Type B pancreatic cell (in vitro differentiated cells): ENCODE measurements at regions not wholly inside any gene's neighbourhood (a gene's known extent, or its start where the extent isn't known, plus 50 kb on each side); places are given as distances from the start of the nearest gene placed in this dataset.

ENCODE experiments used
- DNase-seq: peaks from one replicate; pipeline ENCODE4 v3.0.0; 2021; ENCODE audit warnings: mixed read lengths; ENCODE audit not compliant: unreplicated experiment; ENCODE audit errors: extremely low spot score
- H3K27ac Mint-ChIP-seq: 2 replicates; pipeline ENCODE4 v1.8.0; 2021; ENCODE audit warnings: mild to moderate bottlenecking, mixed read lengths
- H3K27me3 Mint-ChIP-seq: 2 replicates; pipeline ENCODE4 v1.8.0; 2021; ENCODE audit warnings: mixed read lengths
- H3K36me3 Mint-ChIP-seq: 2 replicates; pipeline ENCODE4 v1.8.0; 2021; ENCODE audit warnings: mixed read lengths
- H3K4me1 Mint-ChIP-seq: one replicate; pipeline ENCODE4 v1.8.0; 2021; ENCODE audit warnings: mixed read lengths; ENCODE audit not compliant: unreplicated experiment
- H3K4me3 Mint-ChIP-seq: 2 replicates; pipeline ENCODE4 v1.8.0; 2021; ENCODE audit warnings: mild to moderate bottlenecking, mixed read lengths
- H3K9me3 Mint-ChIP-seq: 2 replicates; pipeline ENCODE4 v1.8.0; 2021; ENCODE audit warnings: mixed read lengths
- TF ChIP-seq, protein P1 (sequence below): fragments of 200-600 bp; sonication (generic); conservative IDR thresholded peaks from 2 replicates; pipeline ENCODE4 v1.5.0; 2021; ENCODE audit warnings: antibody characterized with exemption, mild to moderate bottlenecking

DNA sequence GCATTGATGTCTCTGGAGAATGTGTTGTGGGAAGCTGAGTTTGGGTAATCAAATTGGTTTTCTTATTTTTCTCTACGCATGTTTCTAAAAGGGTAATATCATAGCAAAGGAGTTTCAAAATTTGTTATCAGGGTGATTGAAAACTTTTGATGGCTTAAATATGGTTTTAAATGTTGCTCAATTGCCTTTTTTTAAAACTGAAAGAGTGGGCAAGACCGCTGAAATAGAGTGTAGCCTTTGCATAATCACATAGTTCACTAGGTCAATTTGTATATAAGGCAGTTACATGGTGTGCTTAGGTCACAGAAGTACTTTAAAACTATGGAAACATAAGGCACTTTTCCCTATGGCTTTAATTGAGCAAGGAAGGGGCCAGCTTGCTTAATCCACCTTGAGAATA is 167.4 kb downstream of the SNAPC1 start:
- no peak overlapping the region for H3K4me3 Mint-ChIP-seq
- no peak overlapping the region for H3K27ac Mint-ChIP-seq
- no peaks in the 10 kb centered on the region for H3K36me3 Mint-ChIP-seq
- no peak for DNase-seq
- peaks cover 28% of the 10 kb centered on the region for H3K4me1 Mint-ChIP-seq
- TF ChIP-seq, protein P1, sequence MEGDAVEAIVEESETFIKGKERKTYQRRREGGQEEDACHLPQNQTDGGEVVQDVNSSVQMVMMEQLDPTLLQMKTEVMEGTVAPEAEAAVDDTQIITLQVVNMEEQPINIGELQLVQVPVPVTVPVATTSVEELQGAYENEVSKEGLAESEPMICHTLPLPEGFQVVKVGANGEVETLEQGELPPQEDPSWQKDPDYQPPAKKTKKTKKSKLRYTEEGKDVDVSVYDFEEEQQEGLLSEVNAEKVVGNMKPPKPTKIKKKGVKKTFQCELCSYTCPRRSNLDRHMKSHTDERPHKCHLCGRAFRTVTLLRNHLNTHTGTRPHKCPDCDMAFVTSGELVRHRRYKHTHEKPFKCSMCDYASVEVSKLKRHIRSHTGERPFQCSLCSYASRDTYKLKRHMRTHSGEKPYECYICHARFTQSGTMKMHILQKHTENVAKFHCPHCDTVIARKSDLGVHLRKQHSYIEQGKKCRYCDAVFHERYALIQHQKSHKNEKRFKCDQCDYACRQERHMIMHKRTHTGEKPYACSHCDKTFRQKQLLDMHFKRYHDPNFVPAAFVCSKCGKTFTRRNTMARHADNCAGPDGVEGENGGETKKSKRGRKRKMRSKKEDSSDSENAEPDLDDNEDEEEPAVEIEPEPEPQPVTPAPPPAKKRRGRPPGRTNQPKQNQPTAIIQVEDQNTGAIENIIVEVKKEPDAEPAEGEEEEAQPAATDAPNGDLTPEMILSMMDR = no peak
- H3K27me3 Mint-ChIP-seq = peaks cover 6% of the 10 kb centered on the region
- no peaks in the 10 kb centered on the region for H3K9me3 Mint-ChIP-seq

DNA sequence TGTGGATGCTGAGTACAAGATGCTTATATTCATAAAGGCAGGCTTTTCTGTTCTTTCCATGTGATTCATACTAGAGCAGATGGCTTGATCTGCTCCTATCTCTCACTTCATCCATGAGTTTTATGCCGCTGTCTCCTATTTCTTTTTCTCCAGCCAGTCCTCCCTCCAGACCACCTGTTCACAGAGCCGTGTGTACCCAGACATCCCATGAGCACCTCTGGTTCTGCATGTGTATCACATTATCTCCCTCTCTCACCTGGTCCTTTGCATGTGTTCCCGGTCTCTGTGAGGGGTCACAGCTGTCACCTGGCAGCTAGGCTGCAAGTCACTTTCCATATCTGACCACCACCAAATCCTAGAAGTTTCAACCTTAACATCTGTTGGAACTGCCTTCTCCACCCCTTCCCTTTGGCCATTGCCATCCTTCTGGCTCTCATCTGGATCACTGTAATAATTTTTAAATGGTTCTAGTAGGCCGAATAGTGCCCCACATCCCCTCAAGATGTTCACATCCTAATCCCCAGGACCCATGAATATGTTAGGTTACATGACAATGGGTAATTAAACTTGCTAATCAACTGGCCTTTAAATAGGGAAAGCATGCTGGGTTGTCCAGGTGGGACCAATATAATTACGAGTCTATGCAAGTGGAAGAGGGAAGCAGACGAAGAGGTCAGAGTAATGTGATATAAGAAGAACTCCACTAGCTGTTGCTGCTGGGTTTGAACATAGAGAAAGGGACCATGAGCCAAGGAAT is 168.1 kb downstream of the SNAPC1 start:
- H3K4me1 Mint-ChIP-seq = peaks cover 28% of the 10 kb centered on the region
- peaks cover 3% of the 10 kb centered on the region for H3K27me3 Mint-ChIP-seq
- H3K4me3 Mint-ChIP-seq = no peak overlapping the region
- no peaks in the 10 kb centered on the region for H3K36me3 Mint-ChIP-seq
- TF ChIP-seq, protein P1 = no peak
- H3K9me3 Mint-ChIP-seq = no peaks in the 10 kb centered on the region
- no peak for DNase-seq
- no peak overlapping the region for H3K27ac Mint-ChIP-seq

DNA sequence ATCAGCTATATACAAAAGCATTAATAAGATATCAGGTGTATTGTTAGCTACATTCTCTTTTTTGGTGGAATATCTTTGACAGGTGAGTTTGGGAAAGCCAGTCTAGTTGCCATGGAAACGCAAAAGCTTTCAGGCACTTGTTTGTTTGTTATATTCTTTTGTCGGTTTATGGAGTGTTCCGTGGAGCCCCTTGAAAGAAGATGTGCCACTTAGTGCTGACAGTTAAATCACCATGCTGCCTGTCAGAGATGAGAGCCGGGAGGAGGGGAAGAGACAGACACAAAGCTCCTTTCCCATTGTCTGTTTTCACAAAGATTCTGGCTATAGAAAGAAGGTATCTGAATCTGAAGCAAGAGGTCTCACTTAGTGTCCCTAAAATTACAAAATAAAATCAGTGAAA is 170.8 kb downstream of the SNAPC1 start:
- H3K4me3 Mint-ChIP-seq = no peak overlapping the region
- H3K4me1 Mint-ChIP-seq = peaks cover 17% of the 10 kb centered on the region
- H3K36me3 Mint-ChIP-seq = no peaks in the 10 kb centered on the region
- H3K27me3 Mint-ChIP-seq = peaks cover 3% of the 10 kb centered on the region
- no peaks in the 10 kb centered on the region for H3K9me3 Mint-ChIP-seq
- TF ChIP-seq, protein P1 = no peak
- DNase-seq = no peak
- no peak overlapping the region for H3K27ac Mint-ChIP-seq

DNA sequence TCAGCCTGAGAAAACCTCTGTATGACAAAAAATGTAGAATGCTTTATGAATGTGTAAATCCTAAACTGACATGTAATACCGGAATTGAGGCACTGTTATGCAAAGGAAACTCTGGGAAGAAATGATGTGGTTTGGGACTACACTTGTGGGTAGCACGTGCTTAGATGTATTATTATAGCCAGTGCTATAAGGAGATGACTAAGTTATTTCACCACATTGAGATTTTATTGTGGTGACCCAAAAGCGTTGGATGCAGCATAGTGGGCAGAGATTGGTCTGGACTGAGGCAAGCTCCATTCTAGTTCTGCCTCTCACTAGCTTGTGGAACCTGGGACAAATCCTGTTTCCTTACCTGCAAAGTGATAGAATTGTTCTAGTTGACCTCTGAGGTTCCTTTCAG is 172.2 kb downstream of the SNAPC1 start:
- no peak for DNase-seq
- Mint-ChIP-seq H3K4me1 (peaks cover 7% of the 10 kb centered on the region), H3K27me3 (peaks cover 3% of the 10 kb centered on the region), H3K9me3 (no peaks in the 10 kb centered on the region), H3K27ac (no peak overlapping the region), H3K36me3 (no peaks in the 10 kb centered on the region), H3K4me3 (no peak overlapping the region)
- TF ChIP-seq, protein P1 = no peak

DNA sequence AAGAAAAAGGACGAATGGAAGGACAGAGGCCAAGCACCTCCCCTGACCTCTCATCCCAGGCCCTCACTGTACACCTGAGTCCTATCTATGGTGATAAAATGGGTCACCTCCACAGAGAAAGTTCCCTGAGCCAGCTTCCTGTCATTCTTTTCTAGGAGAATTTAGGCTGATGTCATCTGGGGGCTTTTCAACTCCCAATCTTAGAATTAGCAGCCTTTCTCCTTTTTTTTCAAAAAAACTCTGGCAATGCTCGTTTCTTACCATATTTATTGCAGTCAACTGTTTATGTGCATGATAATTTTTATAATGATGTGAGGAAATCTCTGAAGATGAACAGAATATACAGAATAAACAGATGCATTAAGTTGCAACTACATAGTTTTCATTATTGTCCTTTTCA is 177.6 kb downstream of the SNAPC1 start:
- Mint-ChIP-seq H3K27ac (no peak overlapping the region), H3K36me3 (no peaks in the 10 kb centered on the region), H3K27me3 (no peaks in the 10 kb centered on the region), H3K4me1 (peaks cover 21% of the 10 kb centered on the region), H3K9me3 (no peaks in the 10 kb centered on the region), H3K4me3 (no peak overlapping the region)
- DNase-seq = no peak
- TF ChIP-seq, protein P1 = no peak
